ENCODE measurements at regions not wholly inside any gene's neighbourhood (a gene's known extent, or its start where the extent isn't known, plus 50 kb on each side); places are given as distances from the start of the nearest gene placed in this dataset.

DNA sequence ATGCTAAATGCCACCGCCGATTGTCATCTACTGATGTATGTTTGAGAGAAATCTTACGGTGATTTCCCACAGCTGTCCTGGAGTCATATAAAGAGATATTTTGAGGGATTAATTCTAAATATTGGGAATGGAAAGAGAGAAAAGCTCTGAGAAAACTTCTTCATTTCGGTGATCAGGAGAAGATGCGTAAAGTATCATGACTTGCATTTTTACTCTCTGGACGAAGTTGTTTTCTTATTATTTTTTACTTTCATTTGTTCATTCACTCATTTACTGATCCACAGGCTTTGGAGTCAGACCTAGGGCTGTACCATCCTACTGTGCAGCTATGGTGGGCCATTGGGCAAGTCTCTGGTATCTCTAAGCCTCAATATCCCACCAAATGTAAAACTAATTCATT is 58.4 kb upstream of the RUNX1 start:
- TF ChIP-seq, protein P1, sequence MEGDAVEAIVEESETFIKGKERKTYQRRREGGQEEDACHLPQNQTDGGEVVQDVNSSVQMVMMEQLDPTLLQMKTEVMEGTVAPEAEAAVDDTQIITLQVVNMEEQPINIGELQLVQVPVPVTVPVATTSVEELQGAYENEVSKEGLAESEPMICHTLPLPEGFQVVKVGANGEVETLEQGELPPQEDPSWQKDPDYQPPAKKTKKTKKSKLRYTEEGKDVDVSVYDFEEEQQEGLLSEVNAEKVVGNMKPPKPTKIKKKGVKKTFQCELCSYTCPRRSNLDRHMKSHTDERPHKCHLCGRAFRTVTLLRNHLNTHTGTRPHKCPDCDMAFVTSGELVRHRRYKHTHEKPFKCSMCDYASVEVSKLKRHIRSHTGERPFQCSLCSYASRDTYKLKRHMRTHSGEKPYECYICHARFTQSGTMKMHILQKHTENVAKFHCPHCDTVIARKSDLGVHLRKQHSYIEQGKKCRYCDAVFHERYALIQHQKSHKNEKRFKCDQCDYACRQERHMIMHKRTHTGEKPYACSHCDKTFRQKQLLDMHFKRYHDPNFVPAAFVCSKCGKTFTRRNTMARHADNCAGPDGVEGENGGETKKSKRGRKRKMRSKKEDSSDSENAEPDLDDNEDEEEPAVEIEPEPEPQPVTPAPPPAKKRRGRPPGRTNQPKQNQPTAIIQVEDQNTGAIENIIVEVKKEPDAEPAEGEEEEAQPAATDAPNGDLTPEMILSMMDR (IDR thresholded peaks at IDR 0.05), result no peak
- TF ChIP-seq POLR2A (IDR thresholded peaks at IDR 0.05), result no peak
